HL-60 (cell line): ENCODE measurements at regions not wholly inside any gene's neighbourhood (a gene's known extent, or its start where the extent isn't known, plus 50 kb on each side); places are given as distances from the start of the nearest gene placed in this dataset.

ENCODE experiments used
- POLR2AphosphoS5 ChIP-seq: IDR thresholded peaks from 2 replicates; pipeline ENCODE4 v1.6.1; 2012; ENCODE audit warnings: low read depth
- SPI1 ChIP-seq: IDR thresholded peaks from 2 replicates; pipeline ENCODE4 v1.6.1; 2012; ENCODE audit warnings: low read depth, mild to moderate bottlenecking, borderline replicate concordance
- TF ChIP-seq, protein P1 (sequence below): IDR thresholded peaks from one replicate; pipeline ENCODE4 v1.5.1; 2011; ENCODE audit warnings: low read length, control low read depth, inconsistent platforms; ENCODE audit not compliant: insufficient read depth
- TF ChIP-seq, protein P2 (sequence below): IDR thresholded peaks from 2 replicates; pipeline ENCODE4 v1.6.1; 2012; ENCODE audit warnings: low read depth; ENCODE audit not compliant: insufficient replicate concordance

DNA sequence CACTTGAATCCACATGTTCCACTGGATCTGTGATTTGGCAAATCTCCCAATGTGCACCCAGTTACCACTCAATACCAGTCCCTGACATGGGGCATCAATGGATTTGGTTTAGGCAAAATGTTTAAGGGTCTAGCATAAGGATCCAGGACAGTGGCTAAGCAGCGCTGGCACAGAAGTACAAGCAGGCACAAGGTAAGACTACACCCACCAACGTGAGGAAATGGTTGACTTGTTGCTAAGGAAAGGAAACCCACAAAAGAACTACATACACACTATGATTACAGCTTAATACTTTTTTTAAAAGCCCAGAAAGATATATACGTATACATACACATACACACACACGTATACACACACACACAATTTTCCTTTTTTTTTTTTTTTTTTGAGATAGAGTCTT, 79.0 kb downstream of the DNAAF9 start:
- TF ChIP-seq, protein P1, sequence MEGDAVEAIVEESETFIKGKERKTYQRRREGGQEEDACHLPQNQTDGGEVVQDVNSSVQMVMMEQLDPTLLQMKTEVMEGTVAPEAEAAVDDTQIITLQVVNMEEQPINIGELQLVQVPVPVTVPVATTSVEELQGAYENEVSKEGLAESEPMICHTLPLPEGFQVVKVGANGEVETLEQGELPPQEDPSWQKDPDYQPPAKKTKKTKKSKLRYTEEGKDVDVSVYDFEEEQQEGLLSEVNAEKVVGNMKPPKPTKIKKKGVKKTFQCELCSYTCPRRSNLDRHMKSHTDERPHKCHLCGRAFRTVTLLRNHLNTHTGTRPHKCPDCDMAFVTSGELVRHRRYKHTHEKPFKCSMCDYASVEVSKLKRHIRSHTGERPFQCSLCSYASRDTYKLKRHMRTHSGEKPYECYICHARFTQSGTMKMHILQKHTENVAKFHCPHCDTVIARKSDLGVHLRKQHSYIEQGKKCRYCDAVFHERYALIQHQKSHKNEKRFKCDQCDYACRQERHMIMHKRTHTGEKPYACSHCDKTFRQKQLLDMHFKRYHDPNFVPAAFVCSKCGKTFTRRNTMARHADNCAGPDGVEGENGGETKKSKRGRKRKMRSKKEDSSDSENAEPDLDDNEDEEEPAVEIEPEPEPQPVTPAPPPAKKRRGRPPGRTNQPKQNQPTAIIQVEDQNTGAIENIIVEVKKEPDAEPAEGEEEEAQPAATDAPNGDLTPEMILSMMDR: no peak
- no peak for TF ChIP-seq SPI1
- TF ChIP-seq, protein P2, sequence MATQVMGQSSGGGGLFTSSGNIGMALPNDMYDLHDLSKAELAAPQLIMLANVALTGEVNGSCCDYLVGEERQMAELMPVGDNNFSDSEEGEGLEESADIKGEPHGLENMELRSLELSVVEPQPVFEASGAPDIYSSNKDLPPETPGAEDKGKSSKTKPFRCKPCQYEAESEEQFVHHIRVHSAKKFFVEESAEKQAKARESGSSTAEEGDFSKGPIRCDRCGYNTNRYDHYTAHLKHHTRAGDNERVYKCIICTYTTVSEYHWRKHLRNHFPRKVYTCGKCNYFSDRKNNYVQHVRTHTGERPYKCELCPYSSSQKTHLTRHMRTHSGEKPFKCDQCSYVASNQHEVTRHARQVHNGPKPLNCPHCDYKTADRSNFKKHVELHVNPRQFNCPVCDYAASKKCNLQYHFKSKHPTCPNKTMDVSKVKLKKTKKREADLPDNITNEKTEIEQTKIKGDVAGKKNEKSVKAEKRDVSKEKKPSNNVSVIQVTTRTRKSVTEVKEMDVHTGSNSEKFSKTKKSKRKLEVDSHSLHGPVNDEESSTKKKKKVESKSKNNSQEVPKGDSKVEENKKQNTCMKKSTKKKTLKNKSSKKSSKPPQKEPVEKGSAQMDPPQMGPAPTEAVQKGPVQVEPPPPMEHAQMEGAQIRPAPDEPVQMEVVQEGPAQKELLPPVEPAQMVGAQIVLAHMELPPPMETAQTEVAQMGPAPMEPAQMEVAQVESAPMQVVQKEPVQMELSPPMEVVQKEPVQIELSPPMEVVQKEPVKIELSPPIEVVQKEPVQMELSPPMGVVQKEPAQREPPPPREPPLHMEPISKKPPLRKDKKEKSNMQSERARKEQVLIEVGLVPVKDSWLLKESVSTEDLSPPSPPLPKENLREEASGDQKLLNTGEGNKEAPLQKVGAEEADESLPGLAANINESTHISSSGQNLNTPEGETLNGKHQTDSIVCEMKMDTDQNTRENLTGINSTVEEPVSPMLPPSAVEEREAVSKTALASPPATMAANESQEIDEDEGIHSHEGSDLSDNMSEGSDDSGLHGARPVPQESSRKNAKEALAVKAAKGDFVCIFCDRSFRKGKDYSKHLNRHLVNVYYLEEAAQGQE: no peak
- TF ChIP-seq POLR2AphosphoS5: no peak
